G401 (cell line): ENCODE measurements at regions not wholly inside any gene's neighbourhood (a gene's known extent, or its start where the extent isn't known, plus 50 kb on each side); places are given as distances from the start of the nearest gene placed in this dataset.

Source experiments
- DNase-seq: peaks from one replicate; pipeline ENCODE4 v3.0.0-alpha.2; 2015; ENCODE audit warnings: low spot score
- in situ Hi-C: cut with HindIII; loops from 2 replicates; pipeline ENCODE4 v1.10.0; 2016; ENCODE audit warnings: low sequenced_read_pairs, mixed read lengths

- in situ Hi-C loops, result no loop called here
Observed at GRCh38 chr18:72375618-72376017, 168.5 kb downstream of the CBLN2 start.

GRCh38 chr18:72372076-72372475 is 172.1 kb downstream of the CBLN2 start:
- DNase-seq, result no peak
- in situ Hi-C loops, result no loop called here

More at GRCh38 chr18:72375618-72376017, 168.5 kb downstream of the CBLN2 start:
- DNase-seq, result no peak

- DNase-seq, result no peak
- in situ Hi-C loops, result no loop called here
Observed at GRCh38 chr18:72368308-72368707, 175.8 kb downstream of the CBLN2 start.

- in situ Hi-C loops, result no loop called here
- DNase-seq, result no peak
Observed at GRCh38 chr18:72360634-72361033, 183.5 kb downstream of the CBLN2 start.

GRCh38 chr18:72342933-72343332 is 201.2 kb downstream of the CBLN2 start:
- in situ Hi-C loops, result no loop called here
- no peak for DNase-seq

- in situ Hi-C loops, result no loop called here
- no peak for DNase-seq
Observed at GRCh38 chr18:72339976-72340375, 204.2 kb downstream of the CBLN2 start.

GRCh38 chr18:72336786-72337185 is 207.4 kb downstream of the CBLN2 start:
- in situ Hi-C loops, result no loop called here
- DNase-seq, result no peak

GRCh38 chr18:72329533-72329932 is 214.6 kb downstream of the CBLN2 start:
- in situ Hi-C loops, result no loop called here
- DNase-seq, result no peak

GRCh38 chr18:72325307-72325706 is 218.8 kb downstream of the CBLN2 start:
- in situ Hi-C loops, result no loop called here
- no peak for DNase-seq

- in situ Hi-C loops, result no loop called here
- DNase-seq, result no peak
Observed at GRCh38 chr18:72324677-72325076, 219.5 kb downstream of the CBLN2 start.

GRCh38 chr18:72316497-72316896 is 227.6 kb downstream of the CBLN2 start:
- in situ Hi-C loops, result no loop called here

GRCh38 chr18:72283148-72283925 is 260.8 kb downstream of the CBLN2 start:
- in situ Hi-C loops, result no loop called here
- DNase-seq, result no peak

More at GRCh38 chr18:72316497-72316896, 227.6 kb downstream of the CBLN2 start:
- no peak for DNase-seq

GRCh38 chr18:72273025-72273424 is 271.1 kb downstream of the CBLN2 start:
- no peak for DNase-seq
- in situ Hi-C loops, result no loop called here

- no peak for DNase-seq
- in situ Hi-C loops, result no loop called here
Observed at GRCh38 chr18:72261590-72261989, 282.6 kb downstream of the CBLN2 start.

GRCh38 chr18:72246076-72246475 is 298.1 kb downstream of the CBLN2 start:
- DNase-seq, result no peak
- in situ Hi-C loops, result no loop called here

- in situ Hi-C loops, result no loop called here
- DNase-seq, result no peak
Observed at GRCh38 chr18:72235422-72235821, 308.7 kb downstream of the CBLN2 start.

- in situ Hi-C loops, result no loop called here
- DNase-seq, result no peak
Observed at GRCh38 chr18:72233106-72233505, 311.0 kb downstream of the CBLN2 start.

- DNase-seq, result no peak
- in situ Hi-C loops, result no loop called here
Observed at GRCh38 chr18:72232644-72233043, 311.5 kb downstream of the CBLN2 start.

- in situ Hi-C loops, result no loop called here
- no peak for DNase-seq
Observed at GRCh38 chr18:72225958-72226357, 318.2 kb downstream of the CBLN2 start.

- in situ Hi-C loops, result no loop called here
Observed at GRCh38 chr18:72223733-72224132, 320.4 kb downstream of the CBLN2 start.

GRCh38 chr18:72208920-72209676 is 335.0 kb downstream of the CBLN2 start:
- in situ Hi-C loops, result no loop called here

More at GRCh38 chr18:72223733-72224132, 320.4 kb downstream of the CBLN2 start:
- no peak for DNase-seq

More at GRCh38 chr18:72208920-72209676, 335.0 kb downstream of the CBLN2 start:
- no peak for DNase-seq
